ENCODE measurements at regions not wholly inside any gene's neighbourhood (a gene's known extent, or its start where the extent isn't known, plus 50 kb on each side); places are given as distances from the start of the nearest gene placed in this dataset.

DNA sequence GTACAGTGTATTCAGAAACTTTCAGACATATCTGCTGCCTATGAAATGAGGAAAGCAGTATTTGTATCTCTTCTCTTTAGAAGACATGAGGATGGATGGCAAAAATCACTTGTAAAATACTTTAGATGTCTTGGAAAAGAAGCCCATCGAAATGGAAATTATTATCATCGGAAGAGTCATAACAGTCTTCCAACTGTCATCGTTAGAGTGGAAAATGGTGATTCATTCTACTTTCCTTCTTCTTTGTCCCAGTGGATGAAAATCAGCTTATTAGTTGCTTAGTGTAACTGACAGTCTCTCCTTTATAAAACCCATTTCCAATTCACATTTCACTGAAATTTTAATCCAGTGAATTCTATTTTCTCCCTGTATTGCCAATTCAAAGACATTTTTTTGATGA lies 1323.7 kb upstream of the PIK3C3 start:
- Histone ChIP-seq H4K20me1 (ENCODE audit: insufficient read depth) (no peaks in the 10 kb centered on the region), H3K9ac (no peak overlapping the region), H3K27me3 (ENCODE audit: insufficient read depth, low read depth) (no peaks in the 10 kb centered on the region), H3K4me3 (IDR thresholded peaks at IDR 0.05; ENCODE audit: insufficient read depth, low read depth, low read length) (no peak overlapping the region), H3K27ac (no peak overlapping the region), H2AFZ (ENCODE audit: low read depth) (no peak overlapping the region), H3K36me3 (ENCODE audit: insufficient read depth) (no peaks in the 10 kb centered on the region; the same call in 1 of the 2 replicates), H3K79me2 (ENCODE audit: insufficient read depth, low read depth) (no peaks in the 10 kb centered on the region), H3K4me2 (no peak overlapping the region), H3K4me1 (ENCODE audit: low read depth, poor library complexity, severe bottlenecking) (no peaks in the 10 kb centered on the region)
- TF ChIP-seq, protein P1, sequence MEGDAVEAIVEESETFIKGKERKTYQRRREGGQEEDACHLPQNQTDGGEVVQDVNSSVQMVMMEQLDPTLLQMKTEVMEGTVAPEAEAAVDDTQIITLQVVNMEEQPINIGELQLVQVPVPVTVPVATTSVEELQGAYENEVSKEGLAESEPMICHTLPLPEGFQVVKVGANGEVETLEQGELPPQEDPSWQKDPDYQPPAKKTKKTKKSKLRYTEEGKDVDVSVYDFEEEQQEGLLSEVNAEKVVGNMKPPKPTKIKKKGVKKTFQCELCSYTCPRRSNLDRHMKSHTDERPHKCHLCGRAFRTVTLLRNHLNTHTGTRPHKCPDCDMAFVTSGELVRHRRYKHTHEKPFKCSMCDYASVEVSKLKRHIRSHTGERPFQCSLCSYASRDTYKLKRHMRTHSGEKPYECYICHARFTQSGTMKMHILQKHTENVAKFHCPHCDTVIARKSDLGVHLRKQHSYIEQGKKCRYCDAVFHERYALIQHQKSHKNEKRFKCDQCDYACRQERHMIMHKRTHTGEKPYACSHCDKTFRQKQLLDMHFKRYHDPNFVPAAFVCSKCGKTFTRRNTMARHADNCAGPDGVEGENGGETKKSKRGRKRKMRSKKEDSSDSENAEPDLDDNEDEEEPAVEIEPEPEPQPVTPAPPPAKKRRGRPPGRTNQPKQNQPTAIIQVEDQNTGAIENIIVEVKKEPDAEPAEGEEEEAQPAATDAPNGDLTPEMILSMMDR (conservative IDR thresholded peaks at IDR 0.05; ENCODE audit: low read depth, low read length): no peak

DNA sequence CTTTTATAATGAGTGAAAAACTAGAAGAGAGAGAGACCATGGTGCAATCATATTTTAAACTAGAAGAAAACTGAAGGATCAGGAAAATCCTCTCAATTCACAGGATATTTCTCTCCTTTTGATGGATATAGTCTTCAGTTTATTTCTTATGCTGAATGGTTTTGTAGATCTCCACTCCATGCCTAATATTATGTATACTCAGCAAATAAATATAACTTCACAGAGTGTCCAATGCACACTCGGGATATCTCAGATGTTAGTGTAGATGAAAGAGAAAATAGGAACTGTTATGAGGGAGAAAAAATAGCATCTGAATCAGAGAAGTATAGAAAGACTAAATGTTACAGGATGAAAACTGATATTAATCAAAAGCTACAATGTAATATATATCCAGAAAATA lies 1324.5 kb upstream of the PIK3C3 start:
- Histone ChIP-seq H3K9ac (no peak overlapping the region), H3K4me3 (IDR thresholded peaks at IDR 0.05; ENCODE audit: insufficient read depth, low read depth, low read length) (no peak overlapping the region), H3K36me3 (ENCODE audit: insufficient read depth) (no peaks in the 10 kb centered on the region; the same call in 1 of the 2 replicates), H4K20me1 (ENCODE audit: insufficient read depth) (no peaks in the 10 kb centered on the region), H3K4me2 (no peak overlapping the region), H3K27ac (no peak overlapping the region), H3K4me1 (ENCODE audit: low read depth, poor library complexity, severe bottlenecking) (no peaks in the 10 kb centered on the region), H2AFZ (ENCODE audit: low read depth) (no peak overlapping the region), H3K79me2 (ENCODE audit: insufficient read depth, low read depth) (no peaks in the 10 kb centered on the region), H3K27me3 (ENCODE audit: insufficient read depth, low read depth) (no peaks in the 10 kb centered on the region)
- TF ChIP-seq, protein P1 (conservative IDR thresholded peaks at IDR 0.05; ENCODE audit: low read depth, low read length): no peak

DNA sequence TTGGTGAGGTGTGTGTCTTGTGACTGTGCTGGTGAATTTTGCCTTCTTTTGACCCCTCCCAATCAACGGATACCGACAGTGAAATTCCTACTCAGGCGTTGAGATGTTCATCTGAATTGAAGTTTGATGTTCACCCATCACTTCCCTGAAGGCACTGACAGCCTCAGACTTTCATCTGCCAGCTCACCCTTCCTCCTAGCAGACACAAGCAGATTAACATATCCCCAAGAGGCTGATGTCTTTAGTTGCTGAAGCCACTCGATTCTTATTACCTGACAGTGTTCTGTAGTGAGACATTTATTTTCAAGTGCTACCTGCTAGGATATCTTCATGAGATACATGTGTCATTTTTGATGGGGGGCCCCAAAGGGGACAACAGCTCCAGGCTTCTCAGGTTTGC lies 1330.1 kb upstream of the PIK3C3 start:
- Histone ChIP-seq H2AFZ (ENCODE audit: low read depth) (no peak overlapping the region), H3K36me3 (ENCODE audit: insufficient read depth) (no peaks in the 10 kb centered on the region), H3K4me1 (ENCODE audit: low read depth, poor library complexity, severe bottlenecking) (no peaks in the 10 kb centered on the region), H4K20me1 (ENCODE audit: insufficient read depth) (no peaks in the 10 kb centered on the region), H3K9ac (no peak overlapping the region), H3K27me3 (ENCODE audit: insufficient read depth, low read depth) (no peaks in the 10 kb centered on the region), H3K79me2 (ENCODE audit: insufficient read depth, low read depth) (no peaks in the 10 kb centered on the region), H3K4me2 (no peak overlapping the region), H3K4me3 (IDR thresholded peaks at IDR 0.05; ENCODE audit: insufficient read depth, low read depth, low read length) (no peak overlapping the region), H3K27ac (no peak overlapping the region)
- TF ChIP-seq, protein P1 (conservative IDR thresholded peaks at IDR 0.05; ENCODE audit: low read depth, low read length): no peak

DNA sequence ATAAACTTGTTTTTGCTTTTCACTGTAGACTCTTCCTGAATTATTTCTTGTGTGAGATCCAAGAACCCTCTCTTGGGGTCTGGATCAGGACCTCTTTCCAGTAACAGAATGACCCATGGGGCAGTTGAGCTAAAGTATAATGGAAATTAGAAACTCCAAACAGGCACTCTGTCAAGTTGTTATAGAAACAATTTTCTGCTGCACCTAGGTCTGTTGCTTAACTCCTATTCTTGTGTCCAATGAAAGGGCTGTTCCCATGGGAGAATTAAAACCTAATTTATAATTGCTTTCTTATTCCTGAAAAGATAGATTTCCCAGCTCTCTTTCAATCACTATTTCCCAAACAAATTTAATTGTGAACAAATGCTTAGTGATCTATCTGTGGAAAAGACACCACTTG lies 1341.3 kb upstream of the PIK3C3 start:
- no peaks in the 10 kb centered on the region for H3K27me3 ChIP-seq (ENCODE audit: insufficient read depth, low read depth)
- no peak overlapping the region for H3K9ac ChIP-seq
- H3K79me2 ChIP-seq (ENCODE audit: insufficient read depth, low read depth): no peaks in the 10 kb centered on the region
- TF ChIP-seq, protein P1 (conservative IDR thresholded peaks at IDR 0.05; ENCODE audit: low read depth, low read length): no peak
- H3K36me3 ChIP-seq (ENCODE audit: insufficient read depth): no peaks in the 10 kb centered on the region
- H2AFZ ChIP-seq (ENCODE audit: low read depth): no peak overlapping the region
- no peak overlapping the region for H3K4me2 ChIP-seq
- H4K20me1 ChIP-seq (ENCODE audit: insufficient read depth): no peaks in the 10 kb centered on the region
- no peak overlapping the region for H3K27ac ChIP-seq
- no peaks in the 10 kb centered on the region for H3K4me1 ChIP-seq (ENCODE audit: low read depth, poor library complexity, severe bottlenecking)
- H3K4me3 ChIP-seq (IDR thresholded peaks at IDR 0.05; ENCODE audit: insufficient read depth, low read depth, low read length): no peak overlapping the region
